NOMO-1 treated with DMSO at 0.1 percent for 48 hours (cell line): ENCODE measurements at regions not wholly inside any gene's neighbourhood (a gene's known extent, or its start where the extent isn't known, plus 50 kb on each side); places are given as distances from the start of the nearest gene placed in this dataset.
A peak's percentile ranks its signal among the peaks of the same experiment; 100 is the strongest.
"Not testable (repeated sequence)": the region's sequence is repeated elsewhere in the genome, so short reads cannot be mapped to it uniquely, and the experiment has no call there.

Source experiments
- DNase-seq: peaks from one replicate; lab custom pipeline; 2025; ENCODE audit not compliant: unreplicated experiment; lab: John Stamatoyannopoulos, UW

DNA sequence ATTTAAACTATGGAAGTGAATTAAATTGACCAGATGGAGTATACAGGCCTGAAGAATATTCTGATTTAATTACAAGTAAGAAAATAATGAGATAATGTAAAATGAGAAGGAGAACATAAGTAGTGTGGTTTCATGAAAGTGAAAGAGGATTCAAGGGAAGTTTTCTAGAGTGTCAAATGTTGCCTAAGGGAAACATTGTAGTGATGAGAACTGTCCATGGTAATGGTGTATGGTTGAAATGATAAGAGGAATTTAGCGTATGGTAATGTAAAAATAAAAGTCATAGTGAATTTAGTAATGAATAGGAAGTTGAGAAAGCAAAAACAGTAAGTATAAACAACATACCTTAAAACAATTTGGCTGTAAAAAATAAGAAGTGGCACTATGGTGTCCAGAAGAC lies 1954.6 kb upstream of the FLRT2 start:
- peak; percentile 51 for DNase-seq

DNA sequence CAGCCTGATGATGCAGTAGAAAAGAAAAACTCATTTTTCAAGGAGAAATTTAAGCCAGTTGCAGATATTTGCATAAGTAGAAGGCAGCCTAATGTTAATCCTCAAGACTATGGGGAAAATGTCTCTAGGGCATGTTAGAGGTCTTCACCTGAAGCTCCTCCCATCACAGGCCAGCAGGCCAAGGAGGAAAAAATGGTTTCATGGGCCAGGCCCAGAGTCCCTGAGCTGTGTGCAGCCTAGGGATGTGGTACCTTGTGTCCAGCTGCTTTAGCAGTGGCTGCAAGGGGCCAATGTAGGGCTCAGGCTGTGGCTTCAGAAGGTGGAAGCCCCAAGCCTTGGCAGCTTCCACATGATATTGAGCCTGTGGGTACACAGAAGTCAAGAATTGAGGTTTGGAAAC lies 1946.7 kb upstream of the FLRT2 start:
- DNase-seq = no peak

DNA sequence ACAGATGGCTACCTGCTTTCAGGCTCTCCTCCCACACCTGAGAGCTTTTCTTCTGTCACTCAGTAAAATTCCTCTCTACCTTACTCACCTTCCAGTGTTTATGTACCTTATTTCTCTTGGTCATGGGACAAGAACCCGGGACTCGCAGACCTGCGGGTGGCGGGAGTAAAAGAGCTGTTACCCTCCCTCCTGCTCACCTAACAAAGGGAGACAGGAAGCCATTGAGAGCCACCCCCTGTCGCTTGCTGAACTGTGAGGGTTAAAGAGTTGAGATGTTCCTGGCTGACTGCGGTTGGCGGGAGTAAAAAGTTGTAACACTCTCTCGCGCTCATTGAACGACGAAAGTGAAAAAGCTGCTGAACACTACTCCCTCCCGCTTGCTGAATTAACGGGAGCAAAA lies 1935.1 kb upstream of the FLRT2 start:
- DNase-seq = no peak

DNA sequence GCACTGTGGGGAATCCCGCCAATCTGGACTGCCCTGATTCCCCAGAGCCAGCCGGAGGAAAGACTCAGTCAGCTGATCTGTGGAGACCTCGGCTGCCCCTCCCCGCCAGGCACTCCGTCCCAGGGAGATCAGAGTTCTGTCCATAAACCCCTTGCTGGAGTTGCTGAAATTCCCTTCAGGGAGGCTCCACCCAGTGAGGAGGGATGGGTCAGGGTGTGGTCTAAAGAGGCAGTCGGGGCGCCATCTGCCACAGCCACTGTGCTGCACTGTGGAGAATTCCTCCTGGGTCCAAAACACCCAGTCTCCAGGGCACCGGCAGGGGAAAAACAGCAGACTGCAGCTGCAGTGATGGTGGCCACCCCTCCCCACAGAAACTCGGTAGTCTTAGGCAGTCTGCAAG lies 1922.3 kb upstream of the FLRT2 start:
- DNase-seq = no peak

DNA sequence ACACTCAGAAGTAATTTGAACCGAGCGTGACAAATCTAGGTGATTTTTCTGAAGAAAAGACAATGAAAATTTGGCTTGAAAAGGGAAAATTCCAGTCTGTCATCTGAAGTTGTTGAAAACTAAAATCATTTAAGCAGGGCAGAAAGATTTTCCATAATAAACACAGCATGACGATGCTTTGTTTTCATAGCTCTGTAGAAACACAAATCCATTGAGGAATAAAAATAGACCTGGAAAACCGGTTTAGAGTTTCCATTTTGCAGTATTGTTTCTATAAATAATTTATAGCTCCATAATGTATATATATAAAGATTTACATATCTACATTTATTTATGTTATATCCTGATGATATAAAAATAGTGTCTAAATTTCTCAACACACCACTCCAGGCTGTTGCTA lies 1918.5 kb upstream of the FLRT2 start:
- no peak for DNase-seq

DNA sequence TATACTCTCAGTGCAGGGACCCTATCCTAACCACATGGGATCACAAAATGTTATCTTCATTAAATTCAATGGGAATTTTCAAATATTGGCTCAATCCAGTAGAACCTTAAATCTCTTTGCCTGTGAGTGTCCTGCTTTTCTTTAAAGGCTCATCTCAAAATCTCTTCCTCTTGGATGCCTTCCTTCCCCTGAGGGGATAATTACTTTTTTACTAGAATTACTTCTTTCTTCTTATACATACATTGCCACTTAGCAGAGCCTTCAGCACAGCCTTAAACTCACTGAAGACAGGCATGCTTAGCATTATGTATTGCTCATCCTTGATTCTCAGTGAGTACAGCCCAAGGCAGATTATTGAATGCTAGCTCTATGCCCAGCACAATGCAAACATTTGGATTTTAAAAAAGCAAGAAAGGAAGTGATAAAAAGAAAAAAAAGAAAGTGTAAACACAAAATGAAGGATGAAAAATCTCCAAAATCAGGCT lies 1918.0 kb upstream of the FLRT2 start:
- no peak for DNase-seq

- DNase-seq = no peak
These were observed 1915.0 kb upstream of the FLRT2 start for GRCh38 chr14:83614956-83615355.

GRCh38 chr14:83624541-83624940 lies 1905.4 kb upstream of the FLRT2 start:
- DNase-seq = no peak

DNA sequence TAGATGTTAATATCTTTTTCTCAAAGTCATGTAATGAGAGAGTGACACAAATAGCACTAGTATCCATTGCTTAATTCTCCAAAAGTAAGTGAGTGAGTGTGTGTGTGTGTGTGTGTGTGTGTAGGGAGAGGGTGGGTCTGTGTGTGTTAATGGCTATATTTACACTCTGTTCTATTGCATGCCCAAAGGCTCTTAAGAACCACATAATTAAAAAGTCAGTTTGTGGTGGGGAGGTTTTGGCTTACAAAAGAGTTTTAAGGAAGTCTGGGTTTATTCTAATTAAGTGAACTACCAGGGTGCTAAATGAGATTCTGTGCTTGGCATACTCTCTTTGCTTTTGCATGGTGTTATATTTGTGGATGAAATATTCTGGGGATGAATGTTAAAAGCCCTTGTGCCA lies 1897.6 kb upstream of the FLRT2 start:
- peak; percentile 98 for DNase-seq

- no peak for DNase-seq
These were observed 1891.0 kb upstream of the FLRT2 start for GRCh38 chr14:83638748-83639504.

- not testable (repeated sequence) for DNase-seq
These were observed 1890.5 kb upstream of the FLRT2 start for GRCh38 chr14:83639505-83639875.

DNA sequence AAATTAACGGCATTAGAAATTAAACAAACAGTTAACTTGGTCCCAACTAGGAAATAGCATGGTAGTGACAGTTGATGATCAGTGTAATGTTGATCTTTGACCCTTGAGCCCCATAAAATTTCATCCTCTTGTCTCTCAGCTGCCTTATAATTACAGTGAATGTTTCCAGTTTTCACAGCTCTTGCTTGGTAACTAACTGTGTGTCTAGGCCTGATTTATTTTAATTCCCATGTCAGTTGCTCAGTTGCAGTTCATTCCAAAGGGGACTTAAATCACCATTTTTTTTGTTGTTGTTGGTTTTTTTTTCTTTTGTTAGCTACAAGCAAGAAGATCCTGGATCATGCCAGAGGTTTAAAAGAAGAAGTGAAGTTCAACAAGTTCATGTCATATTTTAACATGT lies 1883.7 kb upstream of the FLRT2 start:
- DNase-seq = no peak

- no peak for DNase-seq
These were observed 1869.3 kb upstream of the FLRT2 start for GRCh38 chr14:83660597-83660996.

DNA sequence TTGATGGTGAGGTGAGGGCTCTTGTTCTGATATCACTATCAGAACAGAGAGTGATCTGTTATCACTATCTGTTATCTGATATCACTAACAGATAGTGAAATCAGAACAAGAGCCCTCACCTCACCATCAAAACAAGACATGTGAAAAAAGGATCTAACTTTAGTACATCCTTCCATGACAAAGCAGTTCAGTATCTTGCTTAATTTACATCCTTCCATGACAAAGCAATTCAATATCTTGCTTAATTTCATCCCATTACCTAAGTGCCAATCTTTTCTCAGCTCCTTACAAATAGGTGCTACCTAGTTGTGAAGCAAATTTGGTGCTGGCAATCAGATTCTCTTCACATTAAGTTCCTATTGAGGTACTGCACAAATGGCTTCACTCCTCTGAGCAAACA lies 1865.6 kb upstream of the FLRT2 start:
- peak; percentile 69 for DNase-seq

DNA sequence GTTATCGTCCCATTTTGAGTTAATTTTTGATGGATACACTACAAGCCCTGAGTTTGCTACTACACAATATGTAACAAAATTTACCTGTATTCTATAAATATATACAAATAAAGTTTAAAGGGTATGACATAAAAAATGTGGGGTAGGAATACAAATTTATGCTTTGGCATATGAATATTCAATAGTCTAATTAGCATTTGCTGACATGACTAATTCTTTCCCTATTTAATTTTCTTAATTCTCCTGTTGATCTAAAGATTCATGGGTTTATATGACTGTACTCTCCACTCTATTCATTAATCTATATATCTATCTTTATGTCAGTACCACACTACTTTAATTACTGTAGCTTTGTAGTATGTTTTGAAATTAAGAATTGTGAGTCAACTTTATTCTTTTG lies 1840.7 kb upstream of the FLRT2 start:
- no peak for DNase-seq

DNA sequence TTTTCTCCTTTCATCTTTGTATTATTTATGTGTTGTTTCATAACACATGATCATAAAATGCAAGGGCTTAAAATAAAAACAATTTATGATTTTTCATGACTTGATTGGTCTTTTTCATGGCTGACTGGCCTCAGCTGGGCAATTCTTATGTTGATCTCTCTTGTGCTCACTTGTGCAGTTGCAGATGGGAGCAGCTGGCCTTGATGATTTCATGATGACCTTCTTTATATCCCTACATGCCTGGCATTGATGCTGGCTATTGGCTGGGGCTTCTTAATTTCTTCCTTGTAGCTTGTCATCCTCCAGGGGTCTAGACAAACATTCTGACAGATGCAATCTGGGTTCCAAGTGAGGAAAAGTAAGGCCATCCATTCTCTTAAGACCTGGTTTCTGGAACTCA lies 1832.8 kb upstream of the FLRT2 start:
- DNase-seq = no peak

DNA sequence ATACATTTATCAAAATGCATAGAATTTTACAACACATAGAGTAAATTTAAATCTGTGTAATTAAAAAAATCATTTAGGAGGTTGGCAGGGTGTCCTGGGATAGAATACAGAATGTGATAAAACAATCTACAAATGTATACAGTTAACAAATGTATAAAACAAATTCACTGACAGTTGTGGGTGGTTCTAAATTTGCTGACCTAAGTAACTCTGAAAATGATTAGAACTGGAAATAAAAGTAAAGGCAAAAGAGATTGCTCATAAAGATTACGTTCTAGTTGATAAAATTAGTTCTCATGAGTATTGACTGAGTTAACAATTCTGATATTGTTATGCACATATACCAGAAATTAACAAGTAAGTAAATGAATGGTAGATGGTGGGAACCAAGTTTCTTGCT lies 1827.3 kb upstream of the FLRT2 start:
- DNase-seq = no peak

DNA sequence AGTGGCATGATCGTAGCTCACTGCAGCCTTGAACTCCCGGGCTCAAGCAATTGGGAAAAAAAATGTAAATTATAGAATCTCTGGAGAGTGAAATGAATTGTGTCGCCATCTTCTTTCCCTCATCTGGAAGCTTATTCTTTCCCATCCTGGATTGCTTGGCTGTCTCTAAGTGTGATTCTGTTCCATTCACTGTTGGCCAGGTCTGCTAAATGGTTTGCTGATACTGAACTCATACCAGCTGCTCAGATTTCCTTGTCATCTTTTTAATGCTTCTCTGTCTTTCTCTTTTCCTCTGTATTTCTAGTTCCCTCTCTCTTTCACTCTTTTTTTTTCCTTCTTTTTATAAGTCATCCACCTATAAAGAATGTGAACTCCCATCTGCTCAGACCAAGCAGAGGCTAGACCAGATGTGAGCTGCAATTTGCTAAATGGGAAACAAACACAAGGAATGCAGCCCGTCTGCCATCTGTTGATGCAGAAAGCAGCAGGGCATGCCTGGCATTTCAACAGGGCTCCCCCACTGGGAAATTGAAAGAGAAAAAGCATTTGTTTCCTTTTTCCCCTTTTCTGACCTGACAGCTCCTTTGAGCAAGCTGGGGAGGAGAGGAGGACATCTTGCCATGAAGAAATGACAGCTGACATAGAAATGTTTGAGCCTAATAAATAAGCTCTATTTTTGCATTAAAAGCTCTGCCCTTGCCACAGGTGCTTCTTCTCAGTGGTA lies 1823.6 kb upstream of the FLRT2 start:
- DNase-seq = no peak

GRCh38 chr14:83707056-83707455 lies 1822.9 kb upstream of the FLRT2 start:
- DNase-seq = no peak

GRCh38 chr14:83709116-83709515 lies 1820.8 kb upstream of the FLRT2 start:
- DNase-seq = no peak

DNA sequence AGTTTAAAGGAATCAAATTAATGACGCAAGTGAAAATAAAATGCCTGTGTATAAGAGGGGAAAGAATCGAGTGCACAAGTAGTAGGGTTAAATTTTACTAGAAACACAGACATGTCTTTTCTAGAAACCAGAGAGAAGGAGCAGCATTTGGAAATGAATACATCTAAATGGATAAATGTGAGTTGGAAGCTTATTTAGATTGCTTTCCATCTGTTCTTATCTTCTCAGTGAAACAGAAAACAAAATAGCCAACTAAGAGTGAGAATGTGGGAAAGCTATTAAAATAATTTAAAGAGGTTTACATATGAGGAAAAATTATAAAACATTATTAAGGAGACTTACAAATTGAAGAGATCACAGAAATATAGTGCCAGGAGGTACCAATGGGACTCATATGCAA lies 1818.9 kb upstream of the FLRT2 start:
- no peak for DNase-seq

DNA sequence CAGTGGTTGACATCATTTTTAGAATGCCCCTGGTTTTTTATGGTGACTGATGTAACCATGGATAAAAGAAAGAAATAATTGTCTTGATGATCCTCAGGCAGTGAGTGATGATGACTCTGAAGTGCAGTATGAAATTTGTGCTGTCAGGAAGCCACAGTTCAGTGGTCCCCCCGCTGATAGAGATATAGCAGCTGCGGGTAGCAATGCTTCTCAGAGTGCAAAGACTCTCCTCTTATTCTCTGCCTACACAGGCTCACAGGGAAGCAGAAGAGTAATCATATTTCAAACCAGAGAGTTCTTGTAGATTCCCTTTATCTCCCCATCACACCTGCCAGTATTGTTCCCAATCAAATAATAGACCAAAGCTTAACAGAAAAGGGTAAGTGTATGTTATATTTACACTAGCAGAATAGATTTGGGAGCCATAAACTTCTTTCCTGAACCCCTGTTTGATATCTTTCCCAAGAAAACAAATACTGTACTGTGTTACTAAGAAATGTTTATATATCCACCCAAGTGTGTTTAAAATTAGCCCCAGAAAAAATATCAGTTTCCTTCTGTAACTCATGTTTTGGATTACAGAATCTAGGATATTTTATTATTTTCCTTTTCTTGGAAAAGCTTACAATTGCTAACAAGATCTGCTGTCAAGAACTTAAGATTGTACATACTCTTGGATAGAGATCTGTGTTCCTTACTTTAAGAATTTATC lies 1817.4 kb upstream of the FLRT2 start:
- no peak for DNase-seq
